ENCODE measurements at regions not wholly inside any gene's neighbourhood (a gene's known extent, or its start where the extent isn't known, plus 50 kb on each side); places are given as distances from the start of the nearest gene placed in this dataset.

DNA sequence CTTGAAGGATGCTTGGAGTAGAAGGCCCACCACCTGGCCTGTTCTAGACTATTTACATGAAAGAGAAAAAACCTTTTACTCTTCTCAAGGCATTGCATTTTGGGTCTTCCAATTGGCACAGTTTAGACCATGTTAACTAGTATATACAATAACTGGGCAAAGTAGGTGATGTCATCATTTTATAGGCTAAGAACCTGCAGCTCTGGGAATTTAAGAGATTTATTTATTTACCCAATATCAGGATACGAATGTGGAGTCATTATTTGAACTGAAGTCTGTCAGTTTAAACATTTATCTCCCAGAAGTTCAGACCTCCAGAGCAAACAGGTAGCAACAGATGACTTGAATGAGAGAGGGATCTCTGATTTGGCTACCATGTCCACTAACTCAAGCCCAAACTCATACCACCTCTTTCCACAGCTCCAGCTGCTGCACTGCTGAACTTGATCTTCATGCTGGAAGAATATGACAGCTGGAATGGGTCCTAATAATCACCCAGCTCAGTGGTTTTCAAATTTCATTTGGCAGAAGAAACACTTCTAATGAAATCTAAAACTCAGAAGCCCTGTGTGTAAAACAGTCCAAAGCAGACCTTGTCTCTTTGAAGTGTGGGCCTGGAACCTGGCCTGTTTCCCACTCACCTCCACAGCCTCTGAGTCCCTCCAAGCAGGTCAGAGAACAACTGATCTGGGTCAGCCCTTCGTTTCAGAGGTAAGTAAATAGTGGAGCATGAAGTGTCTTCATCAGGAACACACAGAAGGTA lies 179.2 kb downstream of the EMP1 start:
- DNase-seq: no peak

DNA sequence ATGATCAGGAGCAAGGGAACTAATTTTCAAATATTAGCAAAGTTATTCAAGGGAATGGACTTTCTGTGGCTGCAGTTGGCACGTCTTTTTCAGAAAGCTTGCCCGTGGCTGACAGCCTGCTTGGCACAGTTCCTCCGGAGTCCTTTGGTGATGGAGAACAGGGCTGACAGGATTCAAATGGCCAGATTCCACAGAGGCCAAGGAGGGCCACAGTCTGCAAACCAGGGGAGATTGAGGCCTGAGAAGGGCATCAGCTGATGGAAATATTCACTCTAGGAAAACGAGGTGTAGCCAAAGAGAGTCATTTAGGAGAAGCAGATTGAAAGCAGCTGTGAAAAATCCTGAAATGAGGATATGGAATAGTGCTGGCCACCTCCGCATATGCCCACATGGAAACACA lies 178.3 kb downstream of the EMP1 start:
- no peak for DNase-seq

DNA sequence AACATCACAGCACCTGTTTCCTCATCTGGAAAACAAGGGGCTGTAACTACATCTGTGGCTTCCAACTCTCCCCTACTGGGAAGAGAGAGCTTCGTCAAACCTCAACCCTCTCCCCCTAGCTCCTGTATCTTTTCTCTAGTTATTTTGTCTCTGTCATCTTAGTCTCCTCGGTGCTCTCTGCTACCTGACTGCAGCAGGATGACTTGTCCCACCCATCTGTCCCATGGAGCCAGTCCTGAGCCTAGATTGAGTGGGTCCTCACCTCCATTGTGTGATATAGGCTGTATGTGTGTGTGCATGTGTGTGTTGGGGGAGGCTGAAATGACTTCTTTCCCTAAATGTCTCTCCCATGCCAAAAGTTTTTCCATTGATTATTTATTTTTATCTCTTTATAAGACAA lies 177.3 kb downstream of the EMP1 start:
- no peak for DNase-seq

DNA sequence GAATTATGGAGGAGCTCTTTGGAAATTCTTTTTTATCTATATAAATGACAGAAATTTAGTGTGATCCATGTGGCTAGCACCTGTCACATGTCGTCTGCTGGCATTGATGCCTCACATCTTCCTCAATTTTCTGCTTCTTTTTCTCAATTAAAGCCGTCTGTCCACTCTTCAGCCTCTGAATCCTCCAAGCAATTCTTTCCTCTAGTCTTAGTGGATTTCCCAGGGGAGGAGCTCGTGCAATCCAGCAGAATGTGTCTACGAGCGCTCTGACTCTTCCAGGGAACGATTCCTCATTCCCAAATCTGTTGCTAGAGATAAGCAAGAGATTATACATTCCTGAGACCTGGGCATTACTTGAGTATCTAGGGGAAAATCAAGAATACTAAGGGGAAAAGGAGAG lies 176.6 kb downstream of the EMP1 start:
- no peak for DNase-seq

DNA sequence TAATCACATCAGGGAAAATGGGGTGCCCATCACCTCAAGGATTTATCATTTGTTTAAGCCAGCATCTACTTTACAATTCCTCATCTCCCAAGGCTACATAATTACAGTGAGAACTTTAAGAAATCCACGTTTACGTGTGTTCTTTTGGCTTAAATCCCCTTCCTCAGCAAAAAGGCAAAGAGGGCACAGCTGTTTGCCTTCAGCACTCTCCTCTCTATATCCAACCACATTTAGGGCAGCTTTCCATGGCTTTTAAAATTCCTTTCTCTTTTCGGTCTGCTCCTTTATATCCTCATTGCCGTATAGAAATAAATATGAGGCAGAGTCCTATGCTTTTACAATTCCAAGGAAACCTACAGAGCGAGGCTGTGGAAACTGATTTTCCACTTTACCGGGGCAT lies 175.9 kb downstream of the EMP1 start:
- DNase-seq: no peak

DNA sequence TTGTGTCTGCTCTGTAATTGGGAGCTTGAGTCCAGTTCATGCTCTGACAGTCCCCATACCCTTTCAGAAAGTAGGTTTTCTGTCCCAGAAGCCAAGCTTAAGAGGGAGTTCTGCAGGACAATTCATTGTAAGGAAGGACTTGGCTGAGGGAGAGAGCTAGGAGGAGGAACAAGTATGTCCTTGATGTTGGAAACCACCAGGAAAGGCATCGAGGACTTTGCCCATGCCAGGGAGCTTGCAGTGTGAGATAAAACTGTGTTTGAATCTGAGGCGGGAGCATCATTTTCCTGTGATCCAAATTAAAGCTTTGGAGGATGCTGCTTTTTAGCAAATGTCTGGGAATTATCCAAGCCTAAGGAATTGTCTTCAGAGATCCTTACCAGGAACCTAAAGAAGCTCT lies 175.3 kb downstream of the EMP1 start:
- no peak for DNase-seq

DNA sequence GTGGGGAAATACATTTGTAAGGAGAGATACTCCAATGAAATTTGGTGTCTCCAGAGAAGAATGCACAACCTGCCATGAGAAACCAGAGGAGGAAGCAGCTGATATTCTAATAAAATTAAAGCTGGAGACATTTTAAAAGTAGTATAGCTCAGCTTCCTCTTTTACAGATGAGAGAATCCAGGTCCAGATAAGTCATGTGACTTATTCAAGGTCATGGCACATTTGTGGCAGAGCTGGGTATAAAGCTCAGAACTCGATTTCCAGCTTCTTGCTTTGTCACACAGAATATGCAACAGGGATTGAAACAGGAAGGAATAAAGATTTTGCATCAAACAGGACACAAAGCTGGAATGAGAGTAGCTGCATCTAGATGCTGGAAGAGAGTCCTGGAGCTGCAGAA lies 174.8 kb downstream of the EMP1 start:
- no peak for DNase-seq

DNA sequence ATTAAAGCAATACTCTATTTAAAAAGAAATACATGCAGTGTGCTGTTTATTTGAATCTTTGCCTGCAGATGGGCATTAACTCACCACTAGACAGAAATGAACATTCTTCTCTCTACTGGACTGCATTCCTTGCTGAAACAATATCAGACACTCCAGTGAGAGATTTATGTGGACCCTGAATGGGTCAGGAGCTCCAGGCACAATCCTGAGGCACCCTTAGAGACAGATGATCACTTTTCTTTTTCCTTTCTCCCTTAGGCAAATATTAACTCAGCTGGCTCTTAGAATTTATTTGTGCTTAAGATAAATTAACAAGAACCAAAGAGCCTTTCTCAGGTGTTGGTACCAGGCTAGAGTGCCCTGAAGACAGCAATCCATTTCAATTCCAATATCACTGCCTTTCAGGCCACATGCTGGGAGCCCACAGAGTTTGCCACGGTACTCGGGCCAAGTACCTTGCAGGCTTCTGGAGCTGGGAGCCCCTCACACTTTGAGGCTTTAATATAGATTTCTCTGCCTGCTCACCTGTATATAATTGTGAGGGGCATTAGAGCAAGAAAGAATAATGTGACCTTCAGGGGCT lies 173.0 kb downstream of the EMP1 start:
- DNase-seq: no peak

DNA sequence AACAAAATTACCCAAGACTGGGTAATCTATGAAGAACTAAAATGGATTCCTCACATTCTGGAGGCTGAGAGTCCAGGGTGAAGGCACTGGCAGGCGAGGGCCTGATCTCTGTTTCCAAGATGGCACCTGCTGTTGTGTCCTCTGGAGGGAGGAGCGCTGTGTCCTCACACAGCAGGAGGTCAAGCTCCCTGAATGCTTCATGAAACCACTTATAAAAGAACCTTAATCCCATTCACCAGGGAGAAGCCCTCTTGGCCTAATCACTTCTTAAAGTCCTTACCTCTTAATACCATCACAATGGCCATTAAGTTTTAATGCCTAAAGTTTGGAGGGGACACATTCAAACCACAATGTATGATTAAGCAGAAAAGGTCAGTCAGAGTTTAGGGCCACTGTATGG lies 172.4 kb downstream of the EMP1 start:
- no peak for DNase-seq

DNA sequence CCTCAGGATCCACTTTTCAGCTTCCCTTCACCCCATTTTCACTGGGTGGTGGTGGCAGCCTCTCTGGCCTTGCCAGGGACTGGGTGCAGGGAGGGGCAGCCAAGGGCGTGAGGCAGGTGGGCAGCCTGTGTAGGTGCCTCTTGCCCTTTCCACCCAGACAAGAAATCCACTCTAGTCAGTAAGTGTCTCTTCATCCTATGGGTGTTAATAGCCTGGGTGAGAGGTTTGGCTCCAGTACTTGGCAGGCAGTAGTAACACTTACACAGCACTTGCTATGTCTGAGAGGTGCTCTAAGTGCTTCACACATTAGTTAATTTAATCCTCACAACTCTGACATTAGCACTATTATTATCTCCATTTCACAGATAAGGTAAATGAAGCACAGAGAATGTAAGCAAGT lies 171.9 kb downstream of the EMP1 start:
- DNase-seq: no peak

DNA sequence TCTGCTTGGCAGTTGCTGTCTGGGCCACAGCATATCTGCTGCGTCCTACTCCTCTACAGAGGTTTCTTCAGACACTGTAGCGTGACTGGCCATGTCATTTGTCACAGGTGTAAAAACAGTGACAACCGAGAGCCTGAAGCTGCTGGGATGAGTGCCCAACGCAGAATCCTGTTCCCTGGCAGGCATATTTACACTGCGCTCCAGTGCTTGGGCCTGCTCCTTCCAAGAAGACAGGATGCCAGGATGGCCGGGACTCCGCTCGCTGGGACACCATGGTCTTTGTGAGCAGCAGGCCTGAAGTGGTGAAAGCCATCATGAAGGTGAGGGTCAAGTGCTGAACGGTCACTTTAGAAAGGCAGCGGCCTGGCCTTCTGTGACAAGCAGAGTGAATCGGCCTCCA lies 171.4 kb downstream of the EMP1 start:
- DNase-seq: no peak

DNA sequence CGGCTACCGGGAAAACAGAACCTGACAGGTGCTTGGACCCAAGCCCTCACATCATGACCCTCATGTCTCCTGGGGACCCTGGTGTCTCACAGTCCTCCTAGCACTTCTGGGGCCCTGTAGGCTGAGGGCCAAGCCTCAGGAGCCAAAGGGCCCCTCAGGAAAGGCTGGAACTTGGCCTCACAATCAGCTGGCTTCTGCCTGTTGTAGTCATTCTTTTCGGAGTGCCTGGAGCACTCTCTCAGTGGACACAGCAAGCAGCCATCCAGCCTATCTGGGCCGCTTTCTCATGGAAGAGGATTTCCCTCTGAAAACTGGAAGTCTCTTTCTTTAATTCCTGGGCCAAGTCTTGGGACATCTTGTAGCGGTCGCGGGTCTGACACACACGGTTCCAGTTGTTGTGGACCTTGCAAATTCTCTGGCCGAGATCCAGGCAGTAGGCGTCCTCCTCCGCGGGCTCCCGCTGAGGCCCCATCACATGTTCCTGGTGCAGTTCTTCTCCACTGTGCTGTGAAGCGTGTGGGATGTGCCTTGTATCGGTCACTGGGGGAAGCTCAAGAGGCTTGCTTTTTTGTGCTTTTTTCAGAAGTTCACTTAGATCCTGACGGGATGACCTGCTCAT lies 169.3 kb downstream of the EMP1 start:
- no peak for DNase-seq

DNA sequence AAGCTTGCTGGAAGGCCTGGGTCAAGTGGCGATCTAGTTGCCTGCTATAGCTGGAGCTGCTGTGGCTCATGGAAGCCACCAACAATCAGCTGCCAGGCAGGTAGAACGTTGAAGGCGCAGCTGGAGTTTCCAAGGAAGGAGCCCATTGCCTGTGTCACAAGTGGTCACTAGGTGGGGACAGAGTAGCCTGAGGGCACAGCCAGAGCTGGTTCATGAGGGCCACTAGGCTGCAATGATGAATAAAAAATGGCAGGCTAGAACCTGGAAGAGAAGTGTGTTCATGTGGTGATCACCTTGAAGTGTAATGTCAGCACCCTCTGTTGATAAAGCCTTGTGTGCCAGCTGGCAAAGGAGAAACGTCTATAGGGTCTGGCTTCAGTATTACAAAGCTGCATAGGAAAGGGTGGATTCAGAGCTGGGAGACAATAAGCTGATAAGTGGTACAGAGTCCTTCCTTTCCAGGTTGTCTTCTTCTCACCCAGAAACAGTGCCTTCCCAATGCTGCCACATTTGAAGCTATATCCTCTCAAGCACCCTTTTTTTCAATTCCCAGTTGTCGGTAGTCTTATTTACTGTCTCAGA lies 165.8 kb downstream of the EMP1 start:
- no peak for DNase-seq

DNA sequence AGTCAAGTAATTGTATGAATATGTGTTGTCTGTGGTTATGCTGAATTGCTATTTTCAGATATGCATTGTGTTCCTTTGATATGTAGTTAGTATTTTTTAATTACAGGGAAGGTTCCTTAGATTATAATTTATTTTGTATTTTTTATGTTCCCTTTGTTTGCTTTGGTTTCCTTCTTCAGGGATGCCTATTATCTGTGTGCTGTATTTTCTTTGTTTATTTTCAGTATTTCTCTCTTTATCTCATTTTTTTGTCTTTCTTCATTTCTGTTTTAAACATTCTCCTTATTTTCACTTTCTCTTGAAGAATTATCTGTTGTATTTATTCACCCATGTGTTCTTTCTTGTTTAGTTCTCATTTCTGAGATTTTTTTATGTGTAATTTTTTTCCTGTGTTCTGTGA lies 163.1 kb downstream of the EMP1 start:
- DNase-seq: no peak

DNA sequence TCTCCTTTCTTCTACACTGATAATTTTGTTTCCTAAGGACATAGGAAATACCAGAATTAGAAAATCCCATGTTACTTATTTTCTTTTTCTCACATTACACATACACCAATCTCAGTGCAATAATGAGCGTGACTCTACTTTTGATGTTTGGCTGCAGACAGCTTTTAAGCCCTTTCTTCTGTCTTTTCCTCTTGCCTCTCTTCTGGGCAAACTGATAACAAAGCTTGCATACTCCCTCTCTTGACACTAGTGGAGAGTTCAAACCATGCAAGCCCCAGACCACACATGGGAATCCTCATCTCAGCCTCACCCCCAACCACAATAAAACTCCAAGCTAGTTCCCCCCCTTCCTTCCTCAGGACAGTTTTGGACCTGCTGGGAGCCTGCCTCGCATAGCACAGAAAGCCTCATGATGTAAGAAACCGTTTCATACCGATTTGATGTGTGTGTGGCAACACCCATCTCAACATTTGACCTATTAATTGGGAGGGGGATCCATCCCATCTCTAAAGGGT lies 161.9 kb downstream of the EMP1 start:
- DNase-seq: no peak

DNA sequence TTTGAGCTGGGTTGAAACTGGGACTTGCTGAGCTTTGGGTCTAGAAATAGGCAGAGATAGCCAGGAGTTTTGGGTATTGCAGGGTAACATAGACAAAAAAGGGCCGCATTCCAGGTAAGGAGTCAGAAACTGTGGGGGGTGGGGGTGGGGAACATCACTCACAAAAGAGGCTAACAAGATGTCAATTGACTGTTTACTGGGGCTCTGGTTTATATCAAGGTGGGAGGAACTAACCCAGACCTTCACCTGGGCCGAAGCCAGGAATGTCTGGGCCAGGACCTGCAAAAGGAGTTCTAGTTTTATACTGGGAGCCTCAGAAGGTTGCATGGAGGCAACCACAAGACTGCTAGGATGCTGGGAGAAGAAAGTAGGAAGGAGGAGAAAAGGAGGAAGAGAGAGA lies 154.4 kb downstream of the EMP1 start:
- no peak for DNase-seq

DNA sequence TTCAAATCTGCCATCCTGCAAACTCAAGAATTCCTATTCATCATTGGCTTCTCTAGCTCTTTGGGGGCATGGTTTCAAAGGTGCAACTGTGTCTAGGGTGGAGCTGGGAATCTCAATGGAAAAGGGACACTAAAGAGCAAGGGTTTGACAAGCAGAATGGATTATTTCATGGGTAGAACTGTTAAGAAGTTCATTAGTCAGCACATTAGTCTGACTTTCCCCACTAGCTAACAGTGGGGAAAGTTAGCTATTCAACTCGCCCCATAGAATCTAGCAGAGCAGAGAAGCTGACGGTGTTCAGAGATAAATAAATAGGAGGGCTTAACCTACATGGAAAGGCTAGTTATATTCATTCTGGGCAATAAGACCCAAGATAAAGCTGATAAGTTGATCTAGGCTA lies 153.9 kb downstream of the EMP1 start:
- no peak for DNase-seq

DNA sequence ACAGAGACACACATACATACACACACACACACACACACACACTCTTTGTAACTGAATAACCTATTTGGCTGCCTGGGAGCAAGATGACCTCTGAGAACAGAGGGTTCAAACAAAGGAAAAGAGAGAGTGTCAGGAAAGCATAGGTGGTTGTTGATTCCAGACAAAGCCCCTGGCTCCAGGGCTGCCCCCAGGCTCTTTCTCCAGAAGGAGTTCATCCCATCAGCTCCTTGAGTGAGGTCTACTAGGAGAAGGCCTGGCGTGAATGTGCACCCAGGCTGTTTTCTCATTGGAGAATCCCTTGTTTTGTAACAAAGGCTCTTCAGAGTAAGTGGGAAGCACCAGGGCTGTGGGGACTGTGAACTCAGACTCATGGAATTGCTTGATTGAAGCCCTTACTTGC lies 151.9 kb downstream of the EMP1 start:
- DNase-seq: no peak

DNA sequence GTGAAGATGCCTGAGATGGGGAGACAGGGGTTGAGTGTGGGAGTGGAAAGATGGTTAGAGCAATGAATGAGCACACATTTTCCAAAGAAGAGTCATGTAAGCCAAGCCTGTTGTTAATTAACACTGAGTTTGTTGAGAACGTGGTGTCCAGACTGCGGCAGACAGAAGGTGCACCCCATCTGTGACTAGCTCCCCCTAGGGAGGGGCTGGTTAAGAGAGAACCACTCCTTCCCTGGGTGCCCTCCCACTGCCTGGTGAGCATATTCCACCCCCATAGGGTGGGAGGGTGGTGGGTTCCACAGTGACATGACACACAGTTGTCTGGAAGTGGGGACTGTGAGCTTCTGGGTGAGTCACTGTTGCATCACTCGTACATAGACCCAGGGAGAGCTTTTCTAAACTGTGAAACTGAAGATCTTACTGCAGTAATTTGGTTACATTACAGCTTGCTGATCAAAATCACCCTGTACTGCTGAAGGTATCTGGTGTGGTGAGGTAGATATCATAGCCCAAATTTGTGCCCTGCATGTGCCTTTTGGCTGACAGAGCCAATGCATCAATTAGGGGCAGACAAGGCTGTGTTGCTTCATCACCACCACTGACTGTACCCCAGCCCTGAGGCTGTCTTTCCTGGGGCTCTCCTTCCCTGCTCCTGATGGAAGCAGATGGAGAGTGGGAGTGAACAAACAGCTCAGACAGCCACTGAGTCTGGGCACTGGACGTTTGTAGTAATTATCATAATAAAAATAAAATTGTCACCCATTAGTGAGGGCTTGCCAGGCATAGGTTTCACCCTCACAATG lies 150.9 kb downstream of the EMP1 start:
- no peak for DNase-seq

DNA sequence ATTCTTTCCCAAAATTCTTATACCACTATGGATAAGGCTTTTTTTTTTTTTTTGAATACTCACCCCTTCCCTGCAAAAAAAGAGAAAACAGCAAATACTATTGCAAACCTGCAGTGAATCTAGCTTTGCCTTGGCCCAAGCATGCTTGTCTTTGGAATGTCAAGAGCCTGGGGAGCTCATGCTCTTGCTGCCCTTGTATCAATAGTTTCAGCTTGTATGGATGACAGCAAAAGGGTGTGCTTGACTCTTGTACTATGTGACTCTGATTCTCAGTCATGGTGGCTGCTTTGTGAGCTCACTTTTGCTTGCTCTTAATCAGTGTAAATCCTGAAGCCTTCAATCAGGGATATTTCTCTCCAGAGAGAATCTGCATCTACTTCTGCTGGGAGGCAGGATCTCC lies 149.2 kb downstream of the EMP1 start:
- DNase-seq: no peak

DNA sequence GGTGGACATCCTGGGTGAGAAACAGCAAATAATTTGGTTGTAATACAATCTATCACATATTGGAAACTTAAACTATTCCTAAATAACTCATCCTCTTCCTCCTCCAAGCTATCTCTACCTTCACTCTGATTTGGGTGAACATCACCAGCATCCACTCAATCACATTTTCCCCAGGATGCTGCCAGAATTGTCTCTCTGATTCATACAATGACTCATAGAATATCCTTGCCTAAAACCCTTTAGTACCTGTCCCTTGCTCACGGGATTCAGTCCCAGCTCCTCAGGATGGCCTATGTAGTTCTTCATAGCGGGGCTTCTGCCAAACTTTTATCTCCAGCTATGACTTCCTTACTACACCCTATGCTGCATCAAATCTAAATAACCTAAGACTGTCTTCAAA lies 146.8 kb downstream of the EMP1 start:
- DNase-seq: no peak

DNA sequence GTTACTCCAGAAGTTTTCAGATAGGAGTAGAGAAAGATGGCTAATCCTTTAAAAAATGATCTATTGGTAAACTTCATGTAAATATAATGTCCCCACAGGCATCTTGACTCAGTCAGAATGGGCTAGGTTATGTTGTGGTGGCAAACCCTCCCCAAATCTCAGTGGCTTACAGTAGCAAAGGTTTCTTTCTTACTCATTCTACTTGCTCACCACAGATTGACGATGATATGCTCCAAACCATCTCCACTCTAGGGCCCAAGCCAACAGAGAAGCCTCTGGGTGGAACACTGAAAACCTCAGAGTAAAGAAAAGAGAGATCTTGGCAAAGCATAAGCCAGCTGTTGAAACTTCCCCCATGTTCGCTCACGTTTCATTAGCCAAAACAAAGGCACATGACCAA lies 146.4 kb downstream of the EMP1 start:
- no peak for DNase-seq

DNA sequence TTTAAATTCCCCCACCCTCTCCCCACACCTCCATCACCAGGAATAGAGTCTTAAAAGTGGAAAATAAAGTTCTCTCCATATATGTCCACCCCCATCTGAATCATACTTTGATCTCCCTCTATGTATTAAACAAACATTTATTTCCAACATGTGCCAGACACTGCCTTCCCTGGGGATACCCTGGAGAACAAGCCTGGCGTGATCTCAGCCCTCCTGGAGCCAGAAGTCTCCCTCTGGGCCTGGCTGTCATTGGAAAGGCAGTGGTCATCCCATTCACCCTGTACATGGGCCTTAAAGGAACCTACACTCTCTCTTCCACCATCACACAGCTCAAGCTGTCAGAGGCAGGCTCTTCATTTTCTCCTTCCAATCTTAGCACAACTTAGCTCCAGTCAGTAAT lies 143.6 kb downstream of the EMP1 start:
- no peak for DNase-seq
